NOMO-1 treated with dmso at 0.1 percent for 144 hours (cell line): ENCODE measurements at regions not wholly inside any gene's neighbourhood (a gene's known extent, or its start where the extent isn't known, plus 50 kb on each side); places are given as distances from the start of the nearest gene placed in this dataset.

ENCODE experiments used
- DNase-seq: peaks from one replicate; lab custom pipeline; 2025; ENCODE audit not compliant: unreplicated experiment; lab: John Stamatoyannopoulos, UW

GRCh38 chr2:58449286-58450010 lies 208.3 kb upstream of the FANCL start:
- peak; percentile 90 for DNase-seq

- no peak for DNase-seq
These were observed 207.7 kb upstream of the FANCL start for GRCh38 chr2:58448845-58449244.

- no peak for DNase-seq
These were observed 207.0 kb upstream of the FANCL start for GRCh38 chr2:58448065-58448507.

- DNase-seq: no peak
These were observed 206.5 kb upstream of the FANCL start for GRCh38 chr2:58447586-58447985.

- no peak for DNase-seq
These were observed 200.5 kb upstream of the FANCL start for GRCh38 chr2:58441643-58442042.

- DNase-seq: no peak
These were observed 195.7 kb upstream of the FANCL start for GRCh38 chr2:58436872-58437271.

GRCh38 chr2:58435246-58435645 lies 194.1 kb upstream of the FANCL start:
- no peak for DNase-seq

GRCh38 chr2:58434692-58435091 lies 193.6 kb upstream of the FANCL start:
- no peak for DNase-seq

GRCh38 chr2:58432491-58433170 lies 191.5 kb upstream of the FANCL start:
- no peak for DNase-seq

- no peak for DNase-seq
These were observed 188.1 kb upstream of the FANCL start for GRCh38 chr2:58429014-58429875.

GRCh38 chr2:58428096-58429013 lies 187.2 kb upstream of the FANCL start:
- no peak for DNase-seq

GRCh38 chr2:58427572-58428095 lies 186.5 kb upstream of the FANCL start:
- no peak for DNase-seq

- DNase-seq: no peak
These were observed 184.2 kb upstream of the FANCL start for GRCh38 chr2:58425368-58425767.

- DNase-seq: no peak
These were observed 178.9 kb upstream of the FANCL start for GRCh38 chr2:58419983-58420382.

GRCh38 chr2:58416696-58417095 lies 175.6 kb upstream of the FANCL start:
- DNase-seq: no peak

- no peak for DNase-seq
These were observed 173.4 kb upstream of the FANCL start for GRCh38 chr2:58414506-58414905.

- no peak for DNase-seq
These were observed 169.4 kb upstream of the FANCL start for GRCh38 chr2:58410549-58410948.

- no peak for DNase-seq
These were observed 166.4 kb upstream of the FANCL start for GRCh38 chr2:58407487-58407886.

GRCh38 chr2:58405341-58405740 lies 164.2 kb upstream of the FANCL start:
- no peak for DNase-seq

- DNase-seq: no peak
These were observed 160.8 kb upstream of the FANCL start for GRCh38 chr2:58401936-58402335.
